PFSK-1 (cell line): ENCODE measurements at regions not wholly inside any gene's neighbourhood (a gene's known extent, or its start where the extent isn't known, plus 50 kb on each side); places are given as distances from the start of the nearest gene placed in this dataset.

Experiments
- REST ChIP-seq, 2 experiments: IDR thresholded peaks; 2 replicates each; pipeline versions ENCODE4 v1.6.1 to v1.8.0; 2011 to 2012; ENCODE audit warnings: low read depth in 2 of 2, low read length in 2 of 2, control low read depth in 1 of 2, inconsistent platforms in 1 of 2, mild to moderate bottlenecking in 1 of 2, moderate library complexity in 1 of 2; ENCODE audit not compliant: insufficient read depth in 1 of 2
- TAF1 ChIP-seq: IDR thresholded peaks from 2 replicates; pipeline ENCODE4 v1.6.1; 2012; ENCODE audit warnings: low read length, control low read depth, borderline replicate concordance; ENCODE audit not compliant: insufficient read depth

- TF ChIP-seq REST (IDR thresholded peaks at IDR 0.05; ENCODE audit: insufficient read depth in 1 of 2, low read depth in 2 of 2, low read length in 2 of 2): no peak
- no peak for TF ChIP-seq TAF1
These were observed 270.7 kb downstream of the BAMBI start for GRCh38 chr10:28948046-28948445.
